HCT116 (cell line): ENCODE measurements at regions not wholly inside any gene's neighbourhood (a gene's known extent, or its start where the extent isn't known, plus 50 kb on each side); places are given as distances from the start of the nearest gene placed in this dataset.

ENCODE experiments used
- ATF3 ChIP-seq: IDR thresholded peaks from 2 replicates; pipeline ENCODE4 v1.6.1; 2012
- CEBPB ChIP-seq: IDR thresholded peaks from 2 replicates; pipeline ENCODE4 v1.6.1; 2012; ENCODE audit warnings: low read depth
- CTCF ChIP-seq, 3 experiments: fragments of 200-600 bp in 1 of 3; sonication (generic) in 1 of 3; IDR thresholded peaks in 2 of 3; conservative IDR thresholded peaks in 1 of 3; 2 replicates each; pipeline ENCODE4 v1.5.1; 2012 to 2017; ENCODE audit warnings: low read depth in 2 of 3, low read length in 2 of 3, antibody characterized with exemption in 1 of 3, borderline replicate concordance in 1 of 3, control low read depth in 1 of 3, mild to moderate bottlenecking in 1 of 3, mixed read lengths in 1 of 3, mixed run types in 1 of 3, moderate library complexity in 1 of 3; ENCODE audit not compliant: insufficient read depth in 1 of 3
- EZH2 ChIP-seq: fragments of 200-600 bp; sonication (generic); IDR thresholded peaks from 2 replicates; pipeline ENCODE4 v1.6.1; 2017; ENCODE audit warnings: antibody characterized with exemption, mixed run types
- FOSL1 ChIP-seq: IDR thresholded peaks from 2 replicates; pipeline ENCODE4 v1.6.1; 2012; ENCODE audit warnings: low read depth
- POLR2AphosphoS5 ChIP-seq: IDR thresholded peaks from 2 replicates; pipeline ENCODE4 v1.6.1; 2011; ENCODE audit warnings: mild to moderate bottlenecking, low read depth, low read length, moderate library complexity
- YY1 ChIP-seq: IDR thresholded peaks from 2 replicates; pipeline ENCODE4 v1.6.1; 2011; ENCODE audit warnings: low read length, low read depth, moderate library complexity, mild to moderate bottlenecking; ENCODE audit not compliant: insufficient replicate concordance; ENCODE audit errors: extremely low read depth

- TF ChIP-seq YY1 (no peak), ATF3 (no peak), CTCF (IDR thresholded peaks at IDR 0.05 in 2 of 3, conservative IDR thresholded peaks at IDR 0.05 in 1 of 3; ENCODE audit: borderline replicate concordance in 1 of 3, insufficient read depth in 1 of 3, low read depth in 2 of 3, low read length in 2 of 3) (no peak), POLR2AphosphoS5 (no peak), CEBPB (no peak), EZH2 (no peak), FOSL1 (no peak)
These were observed 689.5 kb downstream of the TMEM182 start for GRCh38 chr2:103451283-103451682.
